ENCODE measurements at regions not wholly inside any gene's neighbourhood (a gene's known extent, or its start where the extent isn't known, plus 50 kb on each side); places are given as distances from the start of the nearest gene placed in this dataset.

- H3K4me2 ChIP-seq (ENCODE audit: extremely low read depth, insufficient read depth, low read length), result no peak overlapping the region
- no peak for DNase-seq (ENCODE audit: low read depth in 2 of 2)
- H3K27ac ChIP-seq (ENCODE audit: insufficient read depth, low read length), result no peak overlapping the region
- no peak overlapping the region for H2AFZ ChIP-seq (ENCODE audit: low read length)
- H3K4me3 ChIP-seq (replicated peaks in 1 of 4; ENCODE audit: control extremely low read depth in 1 of 4, insufficient read depth in 1 of 4, low read depth in 3 of 4, low read length in 4 of 4), result no peak overlapping the region
- no peak overlapping the region for H3K9ac ChIP-seq (ENCODE audit: insufficient read depth, low read length)
- H4K20me1 ChIP-seq (ENCODE audit: control insufficient read depth, extremely low read depth, insufficient read depth, low read length), result no peaks in the 10 kb centered on the region
- no peaks in the 10 kb centered on the region for H3K4me1 ChIP-seq (ENCODE audit: control insufficient read depth, extremely low read depth, insufficient read depth, low read length)
- no peaks in the 10 kb centered on the region for H3K9me3 ChIP-seq (ENCODE audit: control insufficient read depth, insufficient read depth, low read depth, low read length)
- no peaks in the 10 kb centered on the region for H3K36me3 ChIP-seq (ENCODE audit: control insufficient read depth, insufficient read depth, low read length)
- no peaks in the 10 kb centered on the region for H3K27me3 ChIP-seq (ENCODE audit: control insufficient read depth, insufficient read depth, low read length)
- H3K79me2 ChIP-seq (ENCODE audit: control insufficient read depth, insufficient read depth, low read length), result no peaks in the 10 kb centered on the region
- TF ChIP-seq EZH2 (IDR thresholded peaks at IDR 0.05; ENCODE audit: low read length, missing control alignments) (no peak), CTCF (conservative IDR thresholded peaks at IDR 0.05 in 1 of 2, IDR thresholded peaks at IDR 0.05 in 1 of 2; ENCODE audit: low read depth in 1 of 2, low read length in 2 of 2) (no peak)
These were observed 510.1 kb downstream of the TDRD15 start for GRCh38 chr2:21633911-21634310.

GRCh38 chr2:21640046-21640445 lies 516.3 kb downstream of the TDRD15 start:
- TF ChIP-seq EZH2 (IDR thresholded peaks at IDR 0.05; ENCODE audit: low read length, missing control alignments) (no peak), CTCF (conservative IDR thresholded peaks at IDR 0.05 in 1 of 2, IDR thresholded peaks at IDR 0.05 in 1 of 2; ENCODE audit: low read depth in 1 of 2, low read length in 2 of 2) (no peak)
- H3K9me3 ChIP-seq (ENCODE audit: control insufficient read depth, insufficient read depth, low read depth, low read length), result no peaks in the 10 kb centered on the region
- DNase-seq (ENCODE audit: low read depth in 2 of 2), result no peak
- no peak overlapping the region for H2AFZ ChIP-seq (ENCODE audit: low read length)
- no peak overlapping the region for H3K27ac ChIP-seq (ENCODE audit: insufficient read depth, low read length)
- H3K79me2 ChIP-seq (ENCODE audit: control insufficient read depth, insufficient read depth, low read length), result no peaks in the 10 kb centered on the region
- H3K4me2 ChIP-seq (ENCODE audit: extremely low read depth, insufficient read depth, low read length), result no peak overlapping the region
- H4K20me1 ChIP-seq (ENCODE audit: control insufficient read depth, extremely low read depth, insufficient read depth, low read length), result no peaks in the 10 kb centered on the region
- no peaks in the 10 kb centered on the region for H3K36me3 ChIP-seq (ENCODE audit: control insufficient read depth, insufficient read depth, low read length)
- H3K4me1 ChIP-seq (ENCODE audit: control insufficient read depth, extremely low read depth, insufficient read depth, low read length), result no peaks in the 10 kb centered on the region
- H3K9ac ChIP-seq (ENCODE audit: insufficient read depth, low read length), result no peak overlapping the region
- no peaks in the 10 kb centered on the region for H3K27me3 ChIP-seq (ENCODE audit: control insufficient read depth, insufficient read depth, low read length)
- no peak overlapping the region for H3K4me3 ChIP-seq (replicated peaks in 1 of 4; ENCODE audit: control extremely low read depth in 1 of 4, insufficient read depth in 1 of 4, low read depth in 3 of 4, low read length in 4 of 4)

- Histone ChIP-seq H3K27ac (ENCODE audit: insufficient read depth, low read length) (no peak overlapping the region), H3K4me2 (ENCODE audit: extremely low read depth, insufficient read depth, low read length) (no peak overlapping the region)
- DNase-seq (ENCODE audit: low read depth in 2 of 2), result peak in 1 of 2 donors; percentile 1
These were observed 518.9 kb downstream of the TDRD15 start for GRCh38 chr2:21642647-21643046.

More at GRCh38 chr2:21642647-21643046, 518.9 kb downstream of the TDRD15 start:
- no peaks in the 10 kb centered on the region for H4K20me1 ChIP-seq (ENCODE audit: control insufficient read depth, extremely low read depth, insufficient read depth, low read length)
- H3K9ac ChIP-seq (ENCODE audit: insufficient read depth, low read length), result no peak overlapping the region
- no peak for TF ChIP-seq EZH2 (IDR thresholded peaks at IDR 0.05; ENCODE audit: low read length, missing control alignments)
- no peak for TF ChIP-seq CTCF (conservative IDR thresholded peaks at IDR 0.05 in 1 of 2, IDR thresholded peaks at IDR 0.05 in 1 of 2; ENCODE audit: low read depth in 1 of 2, low read length in 2 of 2)
- H3K27me3 ChIP-seq (ENCODE audit: control insufficient read depth, insufficient read depth, low read length), result no peaks in the 10 kb centered on the region
- H2AFZ ChIP-seq (ENCODE audit: low read length), result no peak overlapping the region
- no peaks in the 10 kb centered on the region for H3K36me3 ChIP-seq (ENCODE audit: control insufficient read depth, insufficient read depth, low read length)
- H3K9me3 ChIP-seq (ENCODE audit: control insufficient read depth, insufficient read depth, low read depth, low read length), result no peaks in the 10 kb centered on the region
- H3K4me3 ChIP-seq (replicated peaks in 1 of 4; ENCODE audit: control extremely low read depth in 1 of 4, insufficient read depth in 1 of 4, low read depth in 3 of 4, low read length in 4 of 4), result no peak overlapping the region
- no peaks in the 10 kb centered on the region for H3K4me1 ChIP-seq (ENCODE audit: control insufficient read depth, extremely low read depth, insufficient read depth, low read length)
- no peaks in the 10 kb centered on the region for H3K79me2 ChIP-seq (ENCODE audit: control insufficient read depth, insufficient read depth, low read length)
